SU-DHL-6 (cell line): ENCODE measurements at regions not wholly inside any gene's neighbourhood (a gene's known extent, or its start where the extent isn't known, plus 50 kb on each side); places are given as distances from the start of the nearest gene placed in this dataset.

Experiments used
- CTCF ChIP-seq: fragments of 200-600 bp; sonication (generic); IDR thresholded peaks from one replicate; pipeline ENCODE4 v1.5.1; 2017; ENCODE audit warnings: antibody characterized with exemption, mild to moderate bottlenecking, low read length, moderate library complexity; ENCODE audit not compliant: insufficient read depth, poor library complexity, severe bottlenecking
- EZH2phosphoT487 ChIP-seq: fragments of 200-600 bp; sonication (generic), shearing (Covaris generic); conservative IDR thresholded peaks from 2 replicates; pipeline ENCODE4 v1.6.1; 2018; ENCODE audit warnings: mild to moderate bottlenecking, antibody characterized with exemption, low read length, moderate library complexity, mixed read lengths

- TF ChIP-seq CTCF (no peak), EZH2phosphoT487 (no peak)
These were observed 666.7 kb upstream of the CDH18 start for GRCh38 chr5:20654746-20655145.
